OCI-LY1 (cell line): ENCODE measurements at regions not wholly inside any gene's neighbourhood (a gene's known extent, or its start where the extent isn't known, plus 50 kb on each side); places are given as distances from the start of the nearest gene placed in this dataset.
"Not testable (repeated sequence)": the region's sequence is repeated elsewhere in the genome, so short reads cannot be mapped to it uniquely, and the experiment has no call there.

Source experiments
- H2AFZ ChIP-seq: fragments of 200-600 bp; sonication (generic), shearing (Covaris generic); 2 replicates; pipeline ENCODE4 v1.6.0; 2014; ENCODE audit warnings: antibody characterized with exemption, mild to moderate bottlenecking, low read length
- H3F3A ChIP-seq: fragments of 200-600 bp; sonication (generic), shearing (Covaris generic); 2 replicates; pipeline ENCODE4 v1.6.0; 2014; ENCODE audit warnings: mild to moderate bottlenecking, antibody characterized with exemption, low read length, moderate library complexity; ENCODE audit not compliant: insufficient read depth
- H3K27ac ChIP-seq: fragments of 200-600 bp; sonication (generic); 2 replicates; pipeline ENCODE4 v1.5.1; 2014; ENCODE audit warnings: low read length, mixed run types, mild to moderate bottlenecking, low read depth; ENCODE audit not compliant: poor library complexity, severe bottlenecking
- H3K27me3 ChIP-seq: fragments of 200-600 bp; sonication (generic); 2 replicates; pipeline ENCODE4 v1.6.0; 2014; ENCODE audit warnings: antibody characterized with exemption, mild to moderate bottlenecking, low read length, moderate library complexity; ENCODE audit not compliant: insufficient read depth
- H3K36me3 ChIP-seq: fragments of 200-600 bp; sonication (generic); 2 replicates; pipeline ENCODE4 v1.6.1; 2014; ENCODE audit warnings: mild to moderate bottlenecking, antibody characterized with exemption, low read length, moderate library complexity, mixed read lengths; ENCODE audit not compliant: insufficient read depth
- H3K4me1 ChIP-seq: fragments of 200-600 bp; sonication (generic); 2 replicates; pipeline ENCODE4 v1.5.1; 2014; ENCODE audit warnings: mild to moderate bottlenecking, low read length, moderate library complexity; ENCODE audit not compliant: insufficient read depth, severe bottlenecking
- H3K4me2 ChIP-seq: fragments of 200-600 bp; sonication (generic), shearing (Covaris generic); 2 replicates; pipeline ENCODE4 v1.6.1; 2014; ENCODE audit warnings: low read length
- H3K4me3 ChIP-seq: fragments of 200-600 bp; sonication (generic); 2 replicates; pipeline ENCODE4 v1.5.1; 2014; ENCODE audit warnings: low read length, low read depth, mild to moderate bottlenecking, mixed read lengths; ENCODE audit not compliant: poor library complexity, severe bottlenecking
- H3K79me2 ChIP-seq: fragments of 200-600 bp; shearing (Covaris generic); 2 replicates; pipeline ENCODE4 v1.6.1; 2016; ENCODE audit warnings: mixed run types, low read length, mixed read lengths; ENCODE audit not compliant: insufficient read depth
- H3K9ac ChIP-seq: fragments of 200-600 bp; sonication (generic), shearing (Covaris generic); 2 replicates; pipeline ENCODE4 v1.6.1; 2014; ENCODE audit warnings: mild to moderate bottlenecking, low read length, mixed read lengths
- H3K9me2 ChIP-seq: fragments of 200-600 bp; sonication (generic), shearing (Covaris generic); 2 replicates; pipeline ENCODE4 v1.6.1; 2014; ENCODE audit warnings: low read depth, mild to moderate bottlenecking, low read length, mixed read lengths
- H3K9me3 ChIP-seq: fragments of 200-600 bp; shearing (Covaris generic); 2 replicates; pipeline ENCODE4 v1.6.1; 2014; ENCODE audit warnings: low read length, mixed read lengths
- H4K20me1 ChIP-seq: fragments of 200-600 bp; sonication (generic), shearing (Covaris generic); 2 replicates; pipeline ENCODE4 v1.6.0; 2016; ENCODE audit warnings: mild to moderate bottlenecking, low read length; ENCODE audit not compliant: insufficient read depth
- EZH2 ChIP-seq: fragments of 200-600 bp; sonication (generic), shearing (Covaris generic); IDR thresholded peaks from 2 replicates; pipeline ENCODE4 v1.8.0; 2017; ENCODE audit warnings: borderline replicate concordance, mixed run types, mild to moderate bottlenecking, antibody characterized with exemption, low read length, moderate library complexity, mixed read lengths
- TF ChIP-seq, protein P1 (sequence below): fragments of 200-600 bp; sonication (generic), shearing (Covaris generic); IDR thresholded peaks from 2 replicates; pipeline ENCODE4 v1.5.1; 2017; ENCODE audit warnings: mild to moderate bottlenecking, antibody characterized with exemption, low read length, moderate library complexity, mixed read lengths

- H3K4me3 ChIP-seq = no peak overlapping the region
- H3K9ac ChIP-seq = no peak overlapping the region
- H3K27ac ChIP-seq = no peak overlapping the region
- no peaks in the 10 kb centered on the region for H3K36me3 ChIP-seq
- no peaks in the 10 kb centered on the region for H3K4me1 ChIP-seq
- H3F3A ChIP-seq = no peaks in the 10 kb centered on the region
- no peak overlapping the region for H2AFZ ChIP-seq
- TF ChIP-seq EZH2 = no peak
- TF ChIP-seq, protein P1, sequence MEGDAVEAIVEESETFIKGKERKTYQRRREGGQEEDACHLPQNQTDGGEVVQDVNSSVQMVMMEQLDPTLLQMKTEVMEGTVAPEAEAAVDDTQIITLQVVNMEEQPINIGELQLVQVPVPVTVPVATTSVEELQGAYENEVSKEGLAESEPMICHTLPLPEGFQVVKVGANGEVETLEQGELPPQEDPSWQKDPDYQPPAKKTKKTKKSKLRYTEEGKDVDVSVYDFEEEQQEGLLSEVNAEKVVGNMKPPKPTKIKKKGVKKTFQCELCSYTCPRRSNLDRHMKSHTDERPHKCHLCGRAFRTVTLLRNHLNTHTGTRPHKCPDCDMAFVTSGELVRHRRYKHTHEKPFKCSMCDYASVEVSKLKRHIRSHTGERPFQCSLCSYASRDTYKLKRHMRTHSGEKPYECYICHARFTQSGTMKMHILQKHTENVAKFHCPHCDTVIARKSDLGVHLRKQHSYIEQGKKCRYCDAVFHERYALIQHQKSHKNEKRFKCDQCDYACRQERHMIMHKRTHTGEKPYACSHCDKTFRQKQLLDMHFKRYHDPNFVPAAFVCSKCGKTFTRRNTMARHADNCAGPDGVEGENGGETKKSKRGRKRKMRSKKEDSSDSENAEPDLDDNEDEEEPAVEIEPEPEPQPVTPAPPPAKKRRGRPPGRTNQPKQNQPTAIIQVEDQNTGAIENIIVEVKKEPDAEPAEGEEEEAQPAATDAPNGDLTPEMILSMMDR = no peak
- no peaks in the 10 kb centered on the region for H4K20me1 ChIP-seq
- H3K4me2 ChIP-seq = no peak overlapping the region
- no peaks in the 10 kb centered on the region for H3K9me3 ChIP-seq
- H3K9me2 ChIP-seq = no peaks in the 10 kb centered on the region
- no peaks in the 10 kb centered on the region; the same call in 1 of the 2 replicates for H3K27me3 ChIP-seq
- no peaks in the 10 kb centered on the region for H3K79me2 ChIP-seq
Measured at GRCh38 chr14:106287506-106287905, 761.1 kb downstream of the TMEM121 start.

DNA sequence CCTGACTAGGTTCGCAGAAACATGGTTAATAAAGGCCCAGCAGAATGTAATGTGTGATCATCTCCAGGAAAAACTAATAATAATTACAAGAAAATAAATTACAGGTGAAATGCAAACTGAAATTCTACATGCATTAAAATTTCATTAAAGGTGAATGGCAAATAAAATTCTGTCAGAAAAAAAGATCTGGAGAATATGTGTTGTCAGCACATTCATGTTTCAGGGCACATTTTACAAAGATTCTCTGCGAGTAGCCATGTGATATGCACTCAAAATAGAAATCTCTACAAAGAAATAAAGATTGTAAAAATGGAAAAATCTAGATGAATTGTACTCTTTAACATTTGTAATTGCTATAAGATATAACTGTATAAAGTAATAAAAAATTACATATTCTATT lies 765.2 kb downstream of the TMEM121 start:
- H4K20me1 ChIP-seq = no peaks in the 10 kb centered on the region
- H3K27ac ChIP-seq = no peak overlapping the region
- no peaks in the 10 kb centered on the region for H3K36me3 ChIP-seq
- no peak overlapping the region for H2AFZ ChIP-seq
- TF ChIP-seq EZH2 = no peak
- TF ChIP-seq, protein P1 = no peak
- no peak overlapping the region for H3K9ac ChIP-seq
- no peak overlapping the region for H3K4me3 ChIP-seq
- H3K4me2 ChIP-seq = no peak overlapping the region
- no peaks in the 10 kb centered on the region; the same call in 1 of the 2 replicates for H3K27me3 ChIP-seq
- H3K4me1 ChIP-seq = no peaks in the 10 kb centered on the region
- no peaks in the 10 kb centered on the region for H3K9me2 ChIP-seq
- no peaks in the 10 kb centered on the region for H3F3A ChIP-seq
- no peaks in the 10 kb centered on the region for H3K9me3 ChIP-seq
- H3K79me2 ChIP-seq = no peaks in the 10 kb centered on the region

- no peaks in the 10 kb centered on the region for H3K79me2 ChIP-seq
- no peak for TF ChIP-seq EZH2
- TF ChIP-seq, protein P1 = no peak
- H3K27ac ChIP-seq = no peak overlapping the region
- no peak overlapping the region for H3K9ac ChIP-seq
- H3K4me3 ChIP-seq = no peak overlapping the region
- H3K9me3 ChIP-seq = 0 out of 2 replicates have a peak, but pooled peaks cover 3% of the 10 kb centered on the region
- H3F3A ChIP-seq = no peaks in the 10 kb centered on the region
- no peak overlapping the region for H3K4me2 ChIP-seq
- H3K27me3 ChIP-seq = no peaks in the 10 kb centered on the region
- H4K20me1 ChIP-seq = no peaks in the 10 kb centered on the region
- no peak overlapping the region for H2AFZ ChIP-seq
- no peaks in the 10 kb centered on the region for H3K9me2 ChIP-seq
- no peaks in the 10 kb centered on the region for H3K4me1 ChIP-seq
- no peaks in the 10 kb centered on the region for H3K36me3 ChIP-seq
Measured at GRCh38 chr14:106294324-106294723, 767.9 kb downstream of the TMEM121 start.

DNA sequence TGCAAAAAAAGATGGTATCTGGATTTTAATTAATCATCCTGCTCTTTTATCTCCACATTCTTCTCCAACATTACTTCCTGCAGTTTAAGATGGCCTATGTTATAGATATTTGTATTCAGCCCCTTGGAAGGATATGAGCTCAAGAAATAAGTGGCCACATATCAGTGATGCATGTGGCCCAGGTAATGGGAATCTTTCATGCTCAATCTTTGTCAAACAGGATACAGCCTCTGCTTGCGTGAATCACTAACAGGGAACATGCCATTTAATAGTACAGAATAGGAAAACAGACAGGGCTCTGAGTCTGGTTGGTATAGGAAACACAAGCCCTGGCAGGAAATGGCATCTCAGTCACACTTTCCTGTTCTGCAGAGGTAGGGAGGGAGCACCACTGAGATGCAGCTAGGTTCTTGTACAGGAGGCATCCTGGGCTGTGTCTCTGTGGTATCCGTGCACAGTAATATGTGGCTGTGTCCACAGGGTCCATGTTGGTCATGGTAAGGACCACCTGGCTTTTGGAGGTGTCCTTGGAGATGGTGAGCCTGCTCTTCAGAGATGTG lies 774.6 kb downstream of the TMEM121 start:
- not testable (repeated sequence) for H3K4me3 ChIP-seq, H3K9ac ChIP-seq, H3K27me3 ChIP-seq, H2AFZ ChIP-seq, H4K20me1 ChIP-seq, H3K4me2 ChIP-seq, H3K27ac ChIP-seq, H3K36me3 ChIP-seq, H3K4me1 ChIP-seq, H3K9me3 ChIP-seq, H3F3A ChIP-seq, H3K79me2 ChIP-seq, H3K9me2 ChIP-seq

- H3K4me3 ChIP-seq, H3F3A ChIP-seq, H3K9ac ChIP-seq, H3K27ac ChIP-seq, H2AFZ ChIP-seq, H3K79me2 ChIP-seq, H3K9me2 ChIP-seq, H3K4me1 ChIP-seq, H4K20me1 ChIP-seq, H3K27me3 ChIP-seq, H3K36me3 ChIP-seq, H3K9me3 ChIP-seq, H3K4me2 ChIP-seq: not testable (repeated sequence)
Measured at GRCh38 chr14:106301609-106302008, 775.2 kb downstream of the TMEM121 start.
